ENCODE measurements at regions not wholly inside any gene's neighbourhood (a gene's known extent, or its start where the extent isn't known, plus 50 kb on each side); places are given as distances from the start of the nearest gene placed in this dataset.

- H4K8ac ChIP-seq (replicated peaks; ENCODE audit: insufficient read length, low read depth, low read length), result no peak overlapping the region
- no peak for DNase-seq
- no peak overlapping the region for H2BK120ac ChIP-seq (ENCODE audit: low read depth, low read length, poor library complexity, severe bottlenecking)
- H4K20me1 ChIP-seq (ENCODE audit: control insufficient read depth, insufficient read depth, insufficient read length), result no peaks in the 10 kb centered on the region
- no peaks in the 10 kb centered on the region for H3K79me1 ChIP-seq (ENCODE audit: insufficient read depth, low read depth, low read length, poor library complexity, severe bottlenecking)
- H3T11ph ChIP-seq (ENCODE audit: low read length), result no peak overlapping the region
- Mint-ChIP-seq H3K9me3 (peaks cover 67 to 85% of the 10 kb centered on the region in 2 experiments), H3K4me1 (no peaks in the 10 kb centered on the region), H3K4me3 (no peak overlapping the region), H3K27ac (no peak overlapping the region), H3K27me3 (ENCODE audit: low read depth) (peaks cover 2% of the 10 kb centered on the region; the same call in 1 of the 2 replicates), H3K36me3 (ENCODE audit: insufficient read depth in 1 of 3, low read depth in 3 of 3) (peaks cover 0 to 25% (median 6%) of the 10 kb centered on the region in 3 experiments; a peak in 5 of 7 replicates)
- no peak overlapping the region for H3K23ac ChIP-seq (ENCODE audit: insufficient read length, low read depth, low read length)
- peaks cover 13% of the 10 kb centered on the region for H3K9me3 ChIP-seq (ENCODE audit: control insufficient read depth, low read depth, low read length)
- H3K9ac ChIP-seq (ENCODE audit: extremely low read depth, insufficient read length, low read length), result no peak overlapping the region
- H2BK20ac ChIP-seq (ENCODE audit: low read depth, low read length, poor library complexity, severe bottlenecking), result no peak overlapping the region
- no peak overlapping the region for H3K27ac ChIP-seq (ENCODE audit: insufficient read length, low read depth, low read length)
- H3K27me3 ChIP-seq (ENCODE audit: insufficient read depth, low read length), result no peaks in the 10 kb centered on the region; the same call in 1 of the 2 replicates
- H2BK15ac ChIP-seq (ENCODE audit: low read depth, low read length), result no peak overlapping the region
- no peak overlapping the region for H3K14ac ChIP-seq (ENCODE audit: insufficient read depth, low read length)
- no peak overlapping the region for H4K91ac ChIP-seq (ENCODE audit: insufficient read length, low read depth, low read length)
- no peak overlapping the region for H3K18ac ChIP-seq (ENCODE audit: insufficient read length, low read depth, low read length)
- no peak overlapping the region for H3K56ac ChIP-seq (ENCODE audit: insufficient read length, low read depth, low read length)
- no peak overlapping the region for H4K5ac ChIP-seq (ENCODE audit: insufficient read length, low read depth, low read length)
- no peak overlapping the region for H3K4ac ChIP-seq (ENCODE audit: low read depth, low read length)
- no peaks in the 10 kb centered on the region for H3K4me1 ChIP-seq (ENCODE audit: insufficient read depth, low read length)
- H3K23me2 ChIP-seq (ENCODE audit: insufficient read length, low read depth, low read length, poor library complexity, severe bottlenecking), result no peaks in the 10 kb centered on the region
- H2AFZ ChIP-seq (ENCODE audit: low read length), result no peak overlapping the region
- TF ChIP-seq CTCF (conservative IDR thresholded peaks at IDR 0.05), result no peak
- H3K4me2 ChIP-seq (ENCODE audit: insufficient read depth, insufficient read length, low read length), result no peak overlapping the region
- WGBS (ENCODE audit: extremely low coverage, insufficient read length, low lambda C conversion rate), result no CpG with 5 or more reads among the region's 1 CpG
- no peaks in the 10 kb centered on the region for H3K79me2 ChIP-seq (ENCODE audit: insufficient read depth, low read length)
- no peak overlapping the region for H2BK12ac ChIP-seq (ENCODE audit: insufficient read length, low read depth, low read length)
- no peak overlapping the region for H2AK5ac ChIP-seq (ENCODE audit: insufficient read length, low read length)
- H2BK5ac ChIP-seq (ENCODE audit: insufficient read length, low read length), result no peak overlapping the region
These were observed 264.1 kb downstream of the RPIA start for GRCh38 chr2:88955607-88956006.
